Ishikawa (cell line): ENCODE measurements at regions not wholly inside any gene's neighbourhood (a gene's known extent, or its start where the extent isn't known, plus 50 kb on each side); places are given as distances from the start of the nearest gene placed in this dataset.

Experiments used
- CEBPB ChIP-seq: IDR thresholded peaks from 2 replicates; pipeline ENCODE4 v1.6.1; 2012
- CREB1 ChIP-seq: IDR thresholded peaks from 2 replicates; pipeline ENCODE4 v1.6.1; 2012; ENCODE audit warnings: low read depth
- EGR1 ChIP-seq: IDR thresholded peaks from 2 replicates; pipeline ENCODE4 v1.6.1; 2012
- EP300 ChIP-seq: IDR thresholded peaks from 2 replicates; pipeline ENCODE4 v1.6.1; 2012; ENCODE audit warnings: borderline replicate concordance
- FOXM1 ChIP-seq: IDR thresholded peaks from 2 replicates; pipeline ENCODE4 v1.6.1; 2012; ENCODE audit warnings: low read depth, borderline replicate concordance
- MAX ChIP-seq: IDR thresholded peaks from 2 replicates; pipeline ENCODE4 v1.6.1; 2012
- NFIC ChIP-seq: IDR thresholded peaks from 2 replicates; pipeline ENCODE4 v1.6.1; 2012
- RAD21 ChIP-seq: IDR thresholded peaks from 2 replicates; pipeline ENCODE4 v1.6.1; 2012; ENCODE audit warnings: low read depth
- TAF1 ChIP-seq: IDR thresholded peaks from 2 replicates; pipeline ENCODE4 v1.6.1; 2012; ENCODE audit warnings: low read depth, mild to moderate bottlenecking
- TCF12 ChIP-seq: IDR thresholded peaks from 2 replicates; pipeline ENCODE4 v1.6.1; 2012; ENCODE audit warnings: low read depth
- TEAD4 ChIP-seq: IDR thresholded peaks from 2 replicates; pipeline ENCODE4 v1.6.1; 2012
- YY1 ChIP-seq: IDR thresholded peaks from 2 replicates; pipeline ENCODE4 v1.6.1; 2012; ENCODE audit warnings: low read depth
- ZBTB7A ChIP-seq: IDR thresholded peaks from 2 replicates; pipeline ENCODE4 v1.6.1; 2012; ENCODE audit warnings: low read depth
- TF ChIP-seq, protein P1 (sequence below): IDR thresholded peaks from 2 replicates; pipeline ENCODE4 v1.6.1; 2012; ENCODE audit warnings: low read depth, mild to moderate bottlenecking
- TF ChIP-seq, protein P2 (sequence below): IDR thresholded peaks from 2 replicates; pipeline ENCODE4 v1.6.1; 2012

DNA sequence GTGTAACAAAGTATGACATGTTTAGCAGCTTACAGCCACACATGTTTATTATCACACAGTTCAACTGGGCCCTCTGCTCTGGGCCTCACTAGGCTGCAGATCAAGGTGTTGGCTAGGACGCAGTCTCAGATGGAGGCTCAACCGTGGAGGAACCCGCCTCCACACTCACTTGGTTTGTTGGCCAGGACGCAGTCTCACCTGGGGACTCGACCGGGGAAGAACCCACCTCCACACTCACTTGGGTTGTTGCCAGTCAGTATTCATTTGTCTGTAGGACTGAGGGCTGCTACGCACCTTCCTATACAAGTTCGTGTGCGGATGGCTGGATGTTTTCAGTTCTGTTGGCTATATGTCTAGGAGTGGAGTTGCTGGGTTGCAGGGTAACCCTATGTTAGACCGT, 240.7 kb upstream of the CIBAR2 start:
- TF ChIP-seq CEBPB: no peak
- TF ChIP-seq, protein P1, sequence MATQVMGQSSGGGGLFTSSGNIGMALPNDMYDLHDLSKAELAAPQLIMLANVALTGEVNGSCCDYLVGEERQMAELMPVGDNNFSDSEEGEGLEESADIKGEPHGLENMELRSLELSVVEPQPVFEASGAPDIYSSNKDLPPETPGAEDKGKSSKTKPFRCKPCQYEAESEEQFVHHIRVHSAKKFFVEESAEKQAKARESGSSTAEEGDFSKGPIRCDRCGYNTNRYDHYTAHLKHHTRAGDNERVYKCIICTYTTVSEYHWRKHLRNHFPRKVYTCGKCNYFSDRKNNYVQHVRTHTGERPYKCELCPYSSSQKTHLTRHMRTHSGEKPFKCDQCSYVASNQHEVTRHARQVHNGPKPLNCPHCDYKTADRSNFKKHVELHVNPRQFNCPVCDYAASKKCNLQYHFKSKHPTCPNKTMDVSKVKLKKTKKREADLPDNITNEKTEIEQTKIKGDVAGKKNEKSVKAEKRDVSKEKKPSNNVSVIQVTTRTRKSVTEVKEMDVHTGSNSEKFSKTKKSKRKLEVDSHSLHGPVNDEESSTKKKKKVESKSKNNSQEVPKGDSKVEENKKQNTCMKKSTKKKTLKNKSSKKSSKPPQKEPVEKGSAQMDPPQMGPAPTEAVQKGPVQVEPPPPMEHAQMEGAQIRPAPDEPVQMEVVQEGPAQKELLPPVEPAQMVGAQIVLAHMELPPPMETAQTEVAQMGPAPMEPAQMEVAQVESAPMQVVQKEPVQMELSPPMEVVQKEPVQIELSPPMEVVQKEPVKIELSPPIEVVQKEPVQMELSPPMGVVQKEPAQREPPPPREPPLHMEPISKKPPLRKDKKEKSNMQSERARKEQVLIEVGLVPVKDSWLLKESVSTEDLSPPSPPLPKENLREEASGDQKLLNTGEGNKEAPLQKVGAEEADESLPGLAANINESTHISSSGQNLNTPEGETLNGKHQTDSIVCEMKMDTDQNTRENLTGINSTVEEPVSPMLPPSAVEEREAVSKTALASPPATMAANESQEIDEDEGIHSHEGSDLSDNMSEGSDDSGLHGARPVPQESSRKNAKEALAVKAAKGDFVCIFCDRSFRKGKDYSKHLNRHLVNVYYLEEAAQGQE: no peak
- no peak for TF ChIP-seq TCF12
- no peak for TF ChIP-seq MAX
- no peak for TF ChIP-seq ZBTB7A
- TF ChIP-seq, protein P2, sequence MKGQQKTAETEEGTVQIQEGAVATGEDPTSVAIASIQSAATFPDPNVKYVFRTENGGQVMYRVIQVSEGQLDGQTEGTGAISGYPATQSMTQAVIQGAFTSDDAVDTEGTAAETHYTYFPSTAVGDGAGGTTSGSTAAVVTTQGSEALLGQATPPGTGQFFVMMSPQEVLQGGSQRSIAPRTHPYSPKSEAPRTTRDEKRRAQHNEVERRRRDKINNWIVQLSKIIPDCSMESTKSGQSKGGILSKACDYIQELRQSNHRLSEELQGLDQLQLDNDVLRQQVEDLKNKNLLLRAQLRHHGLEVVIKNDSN: no peak
- TF ChIP-seq FOXM1: no peak
- TF ChIP-seq CREB1: no peak
- no peak for TF ChIP-seq EGR1

- TF ChIP-seq TEAD4 (peak; percentile 97), NFIC (peak; percentile 73), EGR1 (peak; percentile 58), TCF12 (peak; percentile 92), RAD21 (peak; percentile 17; the same call in 1 of the 2 replicates), YY1 (no peak), CREB1 (no peak), ZBTB7A (peak; percentile 91), TAF1 (no peak), FOXM1 (peak; percentile 61; the same call in 1 of the 2 replicates), CEBPB (peak; percentile 51; the same call in 1 of the 2 replicates), EP300 (peak; percentile 82; the same call in 1 of the 2 replicates), MAX (peak; percentile 79)
- TF ChIP-seq, protein P2: peak; percentile 25; the same call in 1 of the 2 replicates
- TF ChIP-seq, protein P1: no peak; the same call in 1 of the 2 replicates
Measured at GRCh38 chr16:85353839-85354685, 241.8 kb upstream of the CIBAR2 start.

GRCh38 chr16:85354686-85355514, 242.6 kb upstream of the CIBAR2 start:
- no peak for TF ChIP-seq TAF1
- TF ChIP-seq, protein P1: no peak
- TF ChIP-seq TEAD4: no peak
- TF ChIP-seq TCF12: no peak
- TF ChIP-seq ZBTB7A: no peak
- TF ChIP-seq NFIC: no peak
- no peak for TF ChIP-seq EGR1
- TF ChIP-seq FOXM1: no peak
- no peak for TF ChIP-seq CREB1
- TF ChIP-seq, protein P2: no peak
- no peak for TF ChIP-seq CEBPB
- TF ChIP-seq EP300: no peak
- TF ChIP-seq MAX: no peak
- TF ChIP-seq YY1: no peak
- TF ChIP-seq RAD21: no peak
